A549 (cell line): ENCODE measurements at regions not wholly inside any gene's neighbourhood (a gene's known extent, or its start where the extent isn't known, plus 50 kb on each side); places are given as distances from the start of the nearest gene placed in this dataset.

Experiments used
- ATAC-seq, 2 experiments: fragments of 200-7000 bp in 1 of 2; fragments of >200 bp in 1 of 2; cut with Nextera tagmentation in 1 of 2; cut with Tn5 transposase in 1 of 2; 3 replicates each; pipeline versions ENCODE4 v1.8.0 to v1.9.1; 2018 to 2020; ENCODE audit warnings: mild to moderate bottlenecking in 1 of 2, moderate library complexity in 1 of 2
- CTCF ChIA-PET: fragments of 300-600 bp; sonication (Branson Sonifier 250); formaldehyde crosslinking; extraction: SDS; loops from one replicate; lab custom pipeline; 2021; ENCODE audit warnings: antibody characterized with exemption, inconsistent platforms; lab: Yijun Ruan, JAX
- POLR2A ChIA-PET: fragments of 350-600 bp; formaldehyde crosslinking; extraction: SDS; loops from one replicate; lab custom pipeline; 2021; ENCODE audit warnings: antibody characterized with exemption, inconsistent platforms; lab: Yijun Ruan, JAX
- DNase-seq, 2 experiments: peaks; one replicate each; pipeline versions ENCODE4 v3.0.0 to v3.0.0-alpha.2; 2011 to 2016; ENCODE audit warnings: low read depth in 1 of 2, low spot score in 1 of 2
- FAIRE-seq: peaks from 2 replicates; lab custom pipeline; 2011; peaks lifted over from hg19 to GRCh38; lab: Jason Lieb, UNC
- H3K27ac ChIP-seq, 2 experiments: fragments of >200 bp; sonication (Bioruptor Twin); formaldehyde crosslinking; 3 replicates each; pipeline ENCODE4 v1.5.1; 2016 to 2017
- H3K4me1 ChIP-seq: fragments of >200 bp; sonication (Bioruptor Twin); formaldehyde crosslinking; 3 replicates; pipeline ENCODE4 v1.6.1; 2016
- H3K4me2 ChIP-seq: fragments of >200 bp; sonication (Bioruptor Twin); formaldehyde crosslinking; 3 replicates; pipeline ENCODE4 v1.6.1; 2016
- H3K4me3 ChIP-seq: fragments of >200 bp; sonication (Bioruptor Twin); formaldehyde crosslinking; 3 replicates; pipeline ENCODE4 v1.5.1; 2016
- H3K9me3 ChIP-seq: fragments of >200 bp; sonication (Bioruptor Twin); formaldehyde crosslinking; 3 replicates; pipeline ENCODE4 v1.6.1; 2016
- CBX2 ChIP-seq: fragments of 200-600 bp; sonication (generic); IDR thresholded peaks from 2 replicates; pipeline ENCODE4 v1.6.1; 2016; ENCODE audit warnings: low read depth, mild to moderate bottlenecking, borderline replicate concordance
- CEBPB ChIP-seq, 2 experiments: fragments of >200 bp in 1 of 2; sonication (Bioruptor Twin) in 1 of 2; formaldehyde crosslinking in 1 of 2; IDR thresholded peaks; 2 replicates each; pipeline ENCODE4 v1.6.1; 2012 to 2016
- EHF ChIP-seq: fragments of 250-450 bp; sonication (Bioruptor Pico); IDR thresholded peaks from 2 replicates; pipeline ENCODE4 v1.5.0; 2020; ENCODE audit warnings: mild to moderate bottlenecking
- EHMT2 ChIP-seq: fragments of 200-600 bp; sonication (generic); IDR thresholded peaks from 2 replicates; pipeline ENCODE4 v1.6.1; 2016; ENCODE audit warnings: antibody characterized with exemption, low read depth, mild to moderate bottlenecking, moderate library complexity
- ESRRA ChIP-seq: fragments of 150-350 bp; IDR thresholded peaks from 2 replicates; pipeline ENCODE4 v1.6.1; 2014; ENCODE audit warnings: mild to moderate bottlenecking, low read length, borderline replicate concordance
- FOSB ChIP-seq: fragments of 250-450 bp; sonication (Bioruptor Pico); IDR thresholded peaks from 2 replicates; pipeline ENCODE4 v1.5.0; 2020; ENCODE audit warnings: mild to moderate bottlenecking, moderate library complexity
- FOSL2 ChIP-seq, 2 experiments: fragments of 450-650 bp in 1 of 2; fragments of >200 bp in 1 of 2; sonication (Bioruptor Twin) in 1 of 2; formaldehyde crosslinking; IDR thresholded peaks; 2 replicates each; pipeline versions ENCODE4 v1.5.0 to v1.6.1; 2016 to 2020; ENCODE audit warnings: mild to moderate bottlenecking in 1 of 2, moderate library complexity in 1 of 2
- GATA3 ChIP-seq: IDR thresholded peaks from 2 replicates; pipeline ENCODE4 v1.6.1; 2012; ENCODE audit warnings: borderline replicate concordance
- HOXB13 ChIP-seq: fragments of 250-450 bp; sonication (Bioruptor Pico); IDR thresholded peaks from 2 replicates; pipeline ENCODE4 v1.5.0; 2020; ENCODE audit warnings: low read depth, mild to moderate bottlenecking, moderate library complexity
- HOXB5 ChIP-seq: fragments of 250-450 bp; sonication (Bioruptor Pico); IDR thresholded peaks from 2 replicates; pipeline ENCODE4 v1.5.0; 2020; ENCODE audit warnings: mild to moderate bottlenecking, moderate library complexity
- JUN ChIP-seq, 2 experiments: fragments of >200 bp; sonication (Bioruptor Twin); formaldehyde crosslinking; IDR thresholded peaks; 2 replicates in 1 of 2; 3 replicates in 1 of 2; pipeline ENCODE4 v1.6.1; 2016 to 2017
- JUNB ChIP-seq: fragments of >200 bp; sonication (Bioruptor Twin); formaldehyde crosslinking; IDR thresholded peaks from 2 replicates; pipeline ENCODE4 v1.6.1; 2016
- KDM1A ChIP-seq: fragments of 200-600 bp; sonication (generic); IDR thresholded peaks from 2 replicates; pipeline ENCODE4 v1.6.1; 2016; ENCODE audit warnings: low read depth, mild to moderate bottlenecking
- MAFK ChIP-seq: fragments of 450-650 bp; IDR thresholded peaks from 2 replicates; pipeline ENCODE4 v1.6.1; 2014; ENCODE audit not compliant: partially characterized antibody
- MAZ ChIP-seq: fragments of 150-350 bp; IDR thresholded peaks from 2 replicates; pipeline ENCODE4 v1.6.1; 2014; ENCODE audit warnings: antibody characterized with exemption, low read depth, low read length, borderline replicate concordance
- MYC ChIP-seq: IDR thresholded peaks from 2 replicates; pipeline ENCODE4 v1.6.1; 2012; ENCODE audit warnings: mild to moderate bottlenecking, inconsistent platforms, low read length, improper control_type of control experiment, borderline replicate concordance
- NFE2L2 ChIP-seq: fragments of 150-350 bp; conservative IDR thresholded peaks from 2 replicates; pipeline ENCODE4 v1.6.1; 2014; ENCODE audit warnings: low read length
- NR3C1 ChIP-seq: fragments of >200 bp; sonication (Bioruptor Twin); formaldehyde crosslinking; IDR thresholded peaks from 3 replicates; pipeline ENCODE4 v1.6.1; 2017
- RCOR1 ChIP-seq: fragments of 150-350 bp; IDR thresholded peaks from 2 replicates; pipeline ENCODE4 v1.6.1; 2014; ENCODE audit warnings: antibody characterized with exemption, low read length, low read depth
- REST ChIP-seq: fragments of 200-600 bp; sonication (generic); IDR thresholded peaks from 2 replicates; pipeline ENCODE4 v1.6.1; 2016; ENCODE audit warnings: antibody characterized with exemption, mild to moderate bottlenecking, moderate library complexity
- RFX5 ChIP-seq: fragments of 450-650 bp; IDR thresholded peaks from 2 replicates; pipeline ENCODE4 v1.7.1; 2014; ENCODE audit warnings: antibody characterized with exemption, mild to moderate bottlenecking, moderate library complexity
- SREBF2 ChIP-seq: fragments of 450-650 bp; IDR thresholded peaks from 2 replicates; pipeline ENCODE4 v1.6.1; 2014; ENCODE audit warnings: mild to moderate bottlenecking, moderate library complexity
- ZNF302 ChIP-seq: fragments of 250-450 bp; sonication (Bioruptor Pico); IDR thresholded peaks from 2 replicates; pipeline ENCODE4 v1.9.0; 2021; ENCODE audit warnings: inconsistent platforms, mild to moderate bottlenecking, moderate library complexity
- ZSCAN20 ChIP-seq: fragments of 250-450 bp; sonication (Bioruptor Pico); IDR thresholded peaks from 2 replicates; pipeline ENCODE4 v1.8.0; 2022; ENCODE audit warnings: mild to moderate bottlenecking, moderate library complexity
- WGBS: methylation state at CpG from one replicate; pipeline ENCODE4 v1.1.6; 2017; ENCODE audit errors: missing lambda C conversion rate; 5-methylcytosine and 5-hydroxymethylcytosine counted together

GRCh38 chr16:26877421-26877820, 189.3 kb upstream of the C16orf82 start:
- H3K9me3 ChIP-seq = no peaks in the 10 kb centered on the region; the same call in 2 of the 3 replicates
- POLR2A ChIA-PET = no interaction called here
- DNase-seq = no peak
- FAIRE-seq = no peak
- CTCF ChIA-PET = no interaction called here
- no peak overlapping the region for H3K4me2 ChIP-seq
- no peak overlapping the region for H3K27ac ChIP-seq
- WGBS = 5% methylated on average over 3 of the region's 3 CpGs
- no peak overlapping the region for H3K4me3 ChIP-seq
- no peaks in the 10 kb centered on the region for H3K4me1 ChIP-seq
- TF ChIP-seq FOSB = no peak
- no peak for TF ChIP-seq GATA3
- TF ChIP-seq RCOR1 = no peak
- no peak for TF ChIP-seq CEBPB (IDR thresholded peaks at IDR 0.05)
- no peak for TF ChIP-seq RFX5
- no peak for TF ChIP-seq CBX2
- TF ChIP-seq EHMT2 = no peak
- TF ChIP-seq MAFK = no peak
- no peak for TF ChIP-seq JUN (IDR thresholded peaks at IDR 0.05)
- TF ChIP-seq JUNB = no peak
- no peak for TF ChIP-seq HOXB13 (CRISPR knock-in tag)
- ATAC-seq = no peak

- ATAC-seq (no peak), DNase-seq (no peak), FAIRE-seq (no peak)
- Histone ChIP-seq H3K4me2 (no peak overlapping the region), H3K4me1 (no peaks in the 10 kb centered on the region), H3K27ac (no peak overlapping the region), H3K4me3 (no peak overlapping the region), H3K9me3 (no peaks in the 10 kb centered on the region)
- 0% methylated on average over 1 of the region's 1 CpG for WGBS
- TF ChIP-seq REST = no peak
- TF ChIP-seq JUNB = no peak
- POLR2A ChIA-PET = no interaction called here
- CTCF ChIA-PET = interaction anchor here (0.5 kb wide), 1 partner anchor 1322 kb away, joined by 3 read pairs; no protein-coding TSS in a partner anchor
Measured at GRCh38 chr16:26885674-26886073, 181.1 kb upstream of the C16orf82 start.

- 8% methylated on average over 2 of the region's 2 CpGs for WGBS
- H3K9me3 ChIP-seq = no peaks in the 10 kb centered on the region
- H3K4me2 ChIP-seq = no peak overlapping the region
- ATAC-seq (no peak), FAIRE-seq (no peak), DNase-seq (no peak)
- H3K4me1 ChIP-seq = no peaks in the 10 kb centered on the region
- H3K27ac ChIP-seq = no peak overlapping the region
- ChIA-PET CTCF (no interaction called here), POLR2A (no interaction called here)
- TF ChIP-seq CBX2 (no peak), EHF (CRISPR knock-in tag) (no peak), SREBF2 (no peak), MYC (no peak), FOSL2 (IDR thresholded peaks at IDR 0.05) (no peak), FOSL2 (CRISPR knock-in tag; IDR thresholded peaks at IDR 0.05) (no peak), ZSCAN20 (CRISPR knock-in tag) (no peak), KDM1A (no peak), JUNB (no peak), MAZ (no peak), NFE2L2 (no peak), ZNF302 (CRISPR knock-in tag) (no peak), EHMT2 (no peak), ESRRA (no peak), HOXB5 (CRISPR knock-in tag) (no peak), NR3C1 (no peak), HOXB13 (CRISPR knock-in tag) (no peak)
- H3K4me3 ChIP-seq = no peak overlapping the region
Measured at GRCh38 chr16:26889740-26890139, 177.0 kb upstream of the C16orf82 start.
